CD8-positive, alpha-beta memory T cell (primary cell): ENCODE measurements at regions not wholly inside any gene's neighbourhood (a gene's known extent, or its start where the extent isn't known, plus 50 kb on each side); places are given as distances from the start of the nearest gene placed in this dataset.

Experiments used
- CTCF ChIA-PET: fragments of 350-600 bp; sonication (Branson Sonifier 250); formaldehyde crosslinking; loops from one replicate; lab custom pipeline; 2021; ENCODE audit warnings: antibody characterized with exemption; lab: Charles Lee
- POLR2A ChIA-PET: fragments of 350-600 bp; sonication (Branson Sonifier 250); formaldehyde crosslinking; loops from one replicate; lab custom pipeline; 2021; ENCODE audit warnings: antibody characterized with exemption; lab: Charles Lee
- DNase-seq, 5 donors: peaks; one replicate each; pipeline versions ENCODE4 v3.0.0 to v3.0.0-alpha.2; 2020 to 2022; ENCODE audit warnings: mixed read lengths in 1 of 5
- H3K27ac ChIP-seq: one replicate; pipeline ENCODE4 v1.7.0; 2013; ENCODE audit warnings: low read depth, mild to moderate bottlenecking, low read length, moderate library complexity
- H3K27me3 ChIP-seq: 2 replicates; pipeline ENCODE4 v1.7.0; 2013; ENCODE audit warnings: low read length, mild to moderate bottlenecking; ENCODE audit not compliant: insufficient read depth, poor library complexity, severe bottlenecking
- H3K36me3 ChIP-seq: 2 replicates; pipeline ENCODE4 v1.7.0; 2013; ENCODE audit warnings: mild to moderate bottlenecking, low read length, moderate library complexity; ENCODE audit not compliant: insufficient read depth
- H3K4me1 ChIP-seq: 2 replicates; pipeline ENCODE4 v1.7.0; 2013; ENCODE audit warnings: mild to moderate bottlenecking, low read length, moderate library complexity; ENCODE audit not compliant: insufficient read depth
- H3K4me3 ChIP-seq: 2 replicates; pipeline ENCODE4 v1.7.0; 2013; ENCODE audit warnings: mild to moderate bottlenecking, low read length
- H3K9me3 ChIP-seq: 2 replicates; pipeline ENCODE4 v1.7.0; 2013; ENCODE audit warnings: mild to moderate bottlenecking, low read length
- H3K27ac Mint-ChIP-seq, 8 donors: one replicate each; pipeline ENCODE4 v1.8.0; 2020 to 2021; ENCODE audit warnings: mixed read lengths in 8 of 8, mild to moderate bottlenecking in 6 of 8, inconsistent platforms in 3 of 8, moderate library complexity in 3 of 8
- H3K27me3 Mint-ChIP-seq, 2 donors: one replicate each; pipeline ENCODE4 v1.8.0; 2020 to 2021; ENCODE audit warnings: mixed read lengths in 2 of 2, mild to moderate bottlenecking in 1 of 2, moderate library complexity in 1 of 2
- H3K36me3 Mint-ChIP-seq, 3 donors: one replicate each; pipeline ENCODE4 v1.8.0; 2020 to 2021; ENCODE audit warnings: mixed read lengths in 3 of 3, inconsistent platforms in 1 of 3, mild to moderate bottlenecking in 1 of 3
- H3K4me1 Mint-ChIP-seq, 3 donors: one replicate each; pipeline ENCODE4 v1.8.0; 2020 to 2021; ENCODE audit warnings: mixed read lengths in 3 of 3, inconsistent platforms in 1 of 3, mild to moderate bottlenecking in 1 of 3
- H3K4me3 Mint-ChIP-seq, 7 donors: one replicate each; pipeline ENCODE4 v1.8.0; 2020 to 2021; ENCODE audit warnings: mixed read lengths in 7 of 7, mild to moderate bottlenecking in 6 of 7, moderate library complexity in 4 of 7, inconsistent platforms in 2 of 7
- H3K9me3 Mint-ChIP-seq, 5 donors: one replicate each; pipeline ENCODE4 v1.8.0; 2020 to 2022; ENCODE audit warnings: mixed read lengths in 5 of 5, mild to moderate bottlenecking in 3 of 5, moderate library complexity in 2 of 5, inconsistent platforms in 1 of 5

- H3K36me3 Mint-ChIP-seq = no peaks in the 10 kb centered on the region
These were observed 672.9 kb upstream of the GRAMD2B start for GRCh38 chr5:125750147-125750860.

DNA sequence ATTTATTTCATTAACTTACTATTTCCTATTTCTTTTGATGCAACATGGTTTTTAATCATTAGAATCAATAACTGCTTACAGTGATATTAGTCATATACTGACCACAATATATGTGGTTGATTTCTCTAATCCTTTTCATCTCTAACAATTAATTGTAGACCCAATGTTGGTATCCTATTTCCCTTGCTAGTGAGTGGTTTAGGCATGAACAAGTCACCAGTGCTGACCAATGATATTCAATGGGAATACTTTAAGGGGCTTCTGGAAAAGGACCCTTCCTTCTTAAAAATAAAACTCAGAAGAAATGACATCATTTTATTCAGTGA, 672.4 kb upstream of the GRAMD2B start:
- CTCF ChIA-PET = no interaction called here
- no peak for DNase-seq
- Mint-ChIP-seq H3K27me3 (no peaks in the 10 kb centered on the region), H3K27ac (no peak overlapping the region), H3K4me1 (no peaks in the 10 kb centered on the region), H3K4me3 (no peak overlapping the region), H3K9me3 (peaks cover 0 to 23% (median 0%) of the 10 kb centered on the region in 5 donors), H3K36me3 (no peaks in the 10 kb centered on the region)
- Histone ChIP-seq H3K27ac (no peak overlapping the region), H3K36me3 (no peaks in the 10 kb centered on the region), H3K4me1 (no peaks in the 10 kb centered on the region), H3K4me3 (no peak overlapping the region), H3K9me3 (no peaks in the 10 kb centered on the region), H3K27me3 (no peaks in the 10 kb centered on the region)
- POLR2A ChIA-PET = no interaction called here

More at GRCh38 chr5:125750147-125750860, 672.9 kb upstream of the GRAMD2B start:
- H3K27ac Mint-ChIP-seq = no peak overlapping the region
- Histone ChIP-seq H3K36me3 (no peaks in the 10 kb centered on the region), H3K4me3 (no peak overlapping the region), H3K9me3 (no peaks in the 10 kb centered on the region), H3K27me3 (no peaks in the 10 kb centered on the region), H3K4me1 (no peaks in the 10 kb centered on the region), H3K27ac (no peak overlapping the region)
- no peak for DNase-seq
- no peaks in the 10 kb centered on the region for H3K27me3 Mint-ChIP-seq
- no peak overlapping the region for H3K4me3 Mint-ChIP-seq
- H3K9me3 Mint-ChIP-seq = peaks cover 0 to 23% (median 0%) of the 10 kb centered on the region in 5 donors
- ChIA-PET POLR2A (no interaction called here), CTCF (no interaction called here)
- no peaks in the 10 kb centered on the region for H3K4me1 Mint-ChIP-seq

DNA sequence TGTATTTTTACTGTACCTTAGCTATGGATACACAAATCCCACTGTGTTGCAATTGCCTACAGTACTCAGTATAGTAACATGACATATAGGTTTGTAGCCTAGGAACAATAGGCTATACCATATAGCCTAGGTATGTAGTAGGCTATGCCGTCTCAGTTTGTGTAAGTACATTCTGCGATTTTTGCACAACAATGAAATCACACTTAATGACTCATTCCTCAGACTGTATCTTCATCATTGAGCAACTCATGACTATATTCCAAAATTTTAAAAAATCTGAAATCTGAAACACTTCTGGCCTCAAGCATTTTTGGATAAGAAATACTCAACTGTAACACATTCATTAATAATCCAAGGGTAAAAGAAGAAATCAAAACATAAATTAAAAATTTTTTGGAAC, 666.8 kb upstream of the GRAMD2B start:
- DNase-seq = no peak
- ChIA-PET POLR2A (no interaction called here), CTCF (no interaction called here)
- H3K27me3 Mint-ChIP-seq = no peaks in the 10 kb centered on the region
- Histone ChIP-seq H3K4me1 (no peaks in the 10 kb centered on the region), H3K9me3 (no peaks in the 10 kb centered on the region), H3K27me3 (no peaks in the 10 kb centered on the region), H3K27ac (no peak overlapping the region), H3K36me3 (no peaks in the 10 kb centered on the region), H3K4me3 (no peak overlapping the region)
- no peaks in the 10 kb centered on the region for H3K36me3 Mint-ChIP-seq
- H3K4me3 Mint-ChIP-seq = no peak overlapping the region
- H3K27ac Mint-ChIP-seq = no peak overlapping the region
- peaks cover 2 to 13% (median 12%) of the 10 kb centered on the region in 5 donors for H3K9me3 Mint-ChIP-seq
- H3K4me1 Mint-ChIP-seq = no peaks in the 10 kb centered on the region

GRCh38 chr5:125766706-125767105, 656.5 kb upstream of the GRAMD2B start:
- CTCF ChIA-PET = no interaction called here
- H3K4me1 Mint-ChIP-seq = no peaks in the 10 kb centered on the region
- H3K27ac Mint-ChIP-seq = no peak overlapping the region
- H3K27ac ChIP-seq = no peak overlapping the region
- DNase-seq = no peak
- H3K27me3 Mint-ChIP-seq = no peaks in the 10 kb centered on the region
- H3K4me1 ChIP-seq = no peaks in the 10 kb centered on the region
- no peaks in the 10 kb centered on the region for H3K27me3 ChIP-seq
- H3K36me3 ChIP-seq = no peaks in the 10 kb centered on the region
- H3K4me3 ChIP-seq = no peak overlapping the region
- POLR2A ChIA-PET = no interaction called here
- H3K4me3 Mint-ChIP-seq = no peak overlapping the region
- H3K36me3 Mint-ChIP-seq = peaks cover 0 to 2% (median 0%) of the 10 kb centered on the region in 3 donors
- H3K9me3 ChIP-seq = no peaks in the 10 kb centered on the region
- peaks cover 2 to 27% (median 20%) of the 10 kb centered on the region in 5 donors for H3K9me3 Mint-ChIP-seq

GRCh38 chr5:125775896-125776295, 647.3 kb upstream of the GRAMD2B start:
- Histone ChIP-seq H3K27me3 (no peaks in the 10 kb centered on the region), H3K36me3 (no peaks in the 10 kb centered on the region), H3K4me1 (no peaks in the 10 kb centered on the region), H3K27ac (no peak overlapping the region), H3K4me3 (no peak overlapping the region), H3K9me3 (no peaks in the 10 kb centered on the region)
- Mint-ChIP-seq H3K27ac (no peak overlapping the region), H3K4me3 (no peak overlapping the region), H3K36me3 (peaks cover 0 to 2% (median 0%) of the 10 kb centered on the region in 3 donors), H3K9me3 (peaks cover 4 to 16% (median 6%) of the 10 kb centered on the region in 5 donors), H3K4me1 (no peaks in the 10 kb centered on the region), H3K27me3 (no peaks in the 10 kb centered on the region)
- CTCF ChIA-PET = no interaction called here
- DNase-seq = no peak
- POLR2A ChIA-PET = no interaction called here

GRCh38 chr5:125776656-125777139, 646.5 kb upstream of the GRAMD2B start:
- Mint-ChIP-seq H3K27ac (no peak overlapping the region), H3K9me3 (peaks cover 2 to 16% (median 6%) of the 10 kb centered on the region in 5 donors), H3K4me3 (no peak overlapping the region), H3K36me3 (peaks cover 0 to 2% (median 0%) of the 10 kb centered on the region in 3 donors), H3K4me1 (no peaks in the 10 kb centered on the region), H3K27me3 (no peaks in the 10 kb centered on the region)
- no peak for DNase-seq
- no peaks in the 10 kb centered on the region for H3K4me1 ChIP-seq
- no peaks in the 10 kb centered on the region for H3K36me3 ChIP-seq
- no peak overlapping the region for H3K27ac ChIP-seq
- no peaks in the 10 kb centered on the region for H3K27me3 ChIP-seq
- H3K4me3 ChIP-seq = no peak overlapping the region
- ChIA-PET POLR2A (no interaction called here), CTCF (no interaction called here)
- H3K9me3 ChIP-seq = no peaks in the 10 kb centered on the region

DNA sequence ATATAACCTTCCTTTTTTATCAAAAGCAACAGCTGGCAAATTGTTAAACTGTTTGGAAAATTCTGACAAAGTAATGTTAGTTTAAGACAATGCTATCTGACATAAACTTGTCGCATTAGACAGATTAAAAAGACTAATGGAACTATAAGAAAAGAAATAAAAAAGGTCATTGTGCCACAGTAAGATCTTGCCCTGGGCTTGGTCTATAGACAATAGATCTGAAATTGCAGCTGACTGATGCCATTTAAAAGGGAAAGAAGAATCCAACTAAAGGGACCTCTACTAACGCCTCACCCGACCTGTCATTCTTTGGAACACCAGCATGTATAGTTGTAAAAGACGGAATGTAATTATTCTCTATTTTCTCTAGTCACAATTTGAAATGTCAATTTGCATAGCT, 644.4 kb upstream of the GRAMD2B start:
- Histone ChIP-seq H3K4me1 (no peaks in the 10 kb centered on the region), H3K27ac (no peak overlapping the region), H3K4me3 (no peak overlapping the region), H3K9me3 (no peaks in the 10 kb centered on the region), H3K27me3 (no peaks in the 10 kb centered on the region), H3K36me3 (no peaks in the 10 kb centered on the region)
- Mint-ChIP-seq H3K27ac (no peak overlapping the region), H3K4me3 (no peak overlapping the region), H3K36me3 (peaks cover 0 to 2% (median 0%) of the 10 kb centered on the region in 3 donors), H3K9me3 (peaks cover 0 to 12% (median 2%) of the 10 kb centered on the region in 5 donors), H3K4me1 (no peaks in the 10 kb centered on the region), H3K27me3 (no peaks in the 10 kb centered on the region)
- CTCF ChIA-PET = no interaction called here
- no peak for DNase-seq
- POLR2A ChIA-PET = no interaction called here

GRCh38 chr5:125785407-125785806, 637.8 kb upstream of the GRAMD2B start:
- POLR2A ChIA-PET = no interaction called here
- Mint-ChIP-seq H3K27me3 (no peaks in the 10 kb centered on the region), H3K9me3 (peaks cover 0 to 16% (median 3%) of the 10 kb centered on the region in 5 donors), H3K4me1 (no peaks in the 10 kb centered on the region), H3K36me3 (no peaks in the 10 kb centered on the region), H3K4me3 (no peak overlapping the region), H3K27ac (no peak overlapping the region)
- CTCF ChIA-PET = no interaction called here
- no peaks in the 10 kb centered on the region for H3K36me3 ChIP-seq
- no peaks in the 10 kb centered on the region for H3K9me3 ChIP-seq
- no peak overlapping the region for H3K4me3 ChIP-seq
- no peak for DNase-seq
- no peaks in the 10 kb centered on the region for H3K4me1 ChIP-seq
- no peak overlapping the region for H3K27ac ChIP-seq
- H3K27me3 ChIP-seq = no peaks in the 10 kb centered on the region
